ENCODE measurements at regions not wholly inside any gene's neighbourhood (a gene's known extent, or its start where the extent isn't known, plus 50 kb on each side); places are given as distances from the start of the nearest gene placed in this dataset.
"Not testable (repeated sequence)": the region's sequence is repeated elsewhere in the genome, so short reads cannot be mapped to it uniquely, and the experiment has no call there.

DNA sequence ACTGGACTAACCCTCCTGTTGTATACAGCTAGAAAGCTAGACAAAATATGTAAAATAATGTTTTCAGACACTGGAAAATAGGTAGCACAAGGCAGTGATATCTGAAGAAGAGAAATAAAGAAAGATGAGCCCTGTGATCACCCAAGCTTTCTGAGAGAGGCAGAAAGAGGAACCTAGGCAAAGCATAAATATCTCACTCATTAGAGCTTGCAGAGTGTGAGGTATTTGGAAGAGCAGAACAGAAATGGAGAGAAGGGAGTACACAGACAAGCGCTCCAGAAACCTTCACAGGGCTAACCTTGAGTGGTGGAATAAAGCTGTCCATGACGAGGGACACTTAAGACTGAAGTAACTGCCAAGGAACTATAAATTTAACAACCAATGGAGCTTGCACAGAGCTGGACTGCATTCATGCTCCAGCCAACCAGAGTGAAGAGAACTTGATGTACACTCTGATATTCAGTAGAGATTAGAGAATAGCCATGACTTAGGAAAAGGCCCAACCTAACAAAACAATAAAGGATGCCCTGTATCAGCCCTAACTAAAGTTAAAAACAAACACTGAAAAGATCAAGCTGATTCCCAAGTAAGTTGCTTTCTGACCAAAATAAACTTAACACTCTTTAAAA lies 280.9 kb upstream of the STXBP5 start:
- TF ChIP-seq, protein P1, sequence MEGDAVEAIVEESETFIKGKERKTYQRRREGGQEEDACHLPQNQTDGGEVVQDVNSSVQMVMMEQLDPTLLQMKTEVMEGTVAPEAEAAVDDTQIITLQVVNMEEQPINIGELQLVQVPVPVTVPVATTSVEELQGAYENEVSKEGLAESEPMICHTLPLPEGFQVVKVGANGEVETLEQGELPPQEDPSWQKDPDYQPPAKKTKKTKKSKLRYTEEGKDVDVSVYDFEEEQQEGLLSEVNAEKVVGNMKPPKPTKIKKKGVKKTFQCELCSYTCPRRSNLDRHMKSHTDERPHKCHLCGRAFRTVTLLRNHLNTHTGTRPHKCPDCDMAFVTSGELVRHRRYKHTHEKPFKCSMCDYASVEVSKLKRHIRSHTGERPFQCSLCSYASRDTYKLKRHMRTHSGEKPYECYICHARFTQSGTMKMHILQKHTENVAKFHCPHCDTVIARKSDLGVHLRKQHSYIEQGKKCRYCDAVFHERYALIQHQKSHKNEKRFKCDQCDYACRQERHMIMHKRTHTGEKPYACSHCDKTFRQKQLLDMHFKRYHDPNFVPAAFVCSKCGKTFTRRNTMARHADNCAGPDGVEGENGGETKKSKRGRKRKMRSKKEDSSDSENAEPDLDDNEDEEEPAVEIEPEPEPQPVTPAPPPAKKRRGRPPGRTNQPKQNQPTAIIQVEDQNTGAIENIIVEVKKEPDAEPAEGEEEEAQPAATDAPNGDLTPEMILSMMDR (IDR thresholded peaks at IDR 0.05; ENCODE audit: low read depth, low read length), result no peak
- no peak overlapping the region for H3K4me3 ChIP-seq (ENCODE audit: low read depth, low read length)

DNA sequence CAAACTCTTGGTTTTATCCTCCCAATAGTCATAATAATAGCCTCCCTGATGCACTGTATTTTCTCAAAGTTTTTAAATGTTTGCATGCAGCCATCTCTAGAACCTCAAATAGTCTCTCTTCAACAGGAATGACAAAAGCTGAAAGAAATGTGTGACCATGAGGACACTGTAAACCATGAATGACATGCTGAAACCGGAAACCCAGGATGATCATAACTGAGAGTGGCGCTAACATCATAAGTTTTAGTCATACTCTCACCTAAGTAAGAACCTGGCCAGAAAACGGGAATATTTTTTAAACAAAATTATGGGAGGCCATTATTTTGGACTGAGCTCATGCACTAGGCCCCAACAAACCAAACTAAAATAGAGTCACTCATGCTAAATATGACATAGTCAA lies 278.4 kb upstream of the STXBP5 start:
- TF ChIP-seq, protein P1 (IDR thresholded peaks at IDR 0.05; ENCODE audit: low read depth, low read length), result no peak
- H3K4me3 ChIP-seq (ENCODE audit: low read depth, low read length), result no peak overlapping the region

DNA sequence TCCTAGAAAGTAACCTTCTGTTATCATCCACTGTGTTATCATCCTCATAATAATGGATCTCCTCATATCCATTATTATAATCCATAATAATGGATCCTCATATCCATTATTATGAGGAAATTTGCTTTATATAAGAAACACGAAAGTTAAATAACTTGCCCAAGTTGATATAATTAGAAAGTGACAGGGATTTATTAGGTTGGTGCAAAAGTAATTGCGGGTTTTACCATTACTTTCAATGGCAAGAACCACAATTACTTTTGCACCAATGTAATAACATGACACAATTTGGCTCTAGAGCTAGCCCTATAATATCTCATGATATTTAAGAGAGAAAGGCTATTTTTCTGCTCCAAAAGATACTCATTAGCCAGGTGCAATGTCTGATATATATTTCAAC lies 275.7 kb upstream of the STXBP5 start:
- no peak overlapping the region for H3K4me3 ChIP-seq (ENCODE audit: low read depth, low read length)
- TF ChIP-seq, protein P1 (IDR thresholded peaks at IDR 0.05; ENCODE audit: low read depth, low read length), result no peak

DNA sequence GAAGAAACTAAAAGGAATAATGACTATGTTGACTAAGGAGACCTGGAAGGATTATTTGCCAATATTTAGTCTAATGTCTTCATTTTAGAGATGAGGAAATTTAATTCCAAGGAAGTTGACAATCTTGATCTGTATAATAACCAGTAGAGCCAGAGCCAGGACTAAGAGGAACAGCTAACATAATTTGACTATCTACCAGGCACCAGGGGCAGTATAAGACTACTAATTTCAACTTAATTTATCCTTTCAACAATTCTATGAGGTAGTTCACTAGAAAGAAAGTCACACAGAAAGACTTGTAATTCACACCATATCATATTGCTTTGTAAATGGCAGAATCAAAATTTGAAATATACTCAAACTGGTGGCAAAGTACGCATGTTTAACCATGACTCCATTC lies 273.0 kb upstream of the STXBP5 start:
- H3K4me3 ChIP-seq (ENCODE audit: low read depth, low read length), result no peak overlapping the region
- TF ChIP-seq, protein P1 (IDR thresholded peaks at IDR 0.05; ENCODE audit: low read depth, low read length), result no peak

DNA sequence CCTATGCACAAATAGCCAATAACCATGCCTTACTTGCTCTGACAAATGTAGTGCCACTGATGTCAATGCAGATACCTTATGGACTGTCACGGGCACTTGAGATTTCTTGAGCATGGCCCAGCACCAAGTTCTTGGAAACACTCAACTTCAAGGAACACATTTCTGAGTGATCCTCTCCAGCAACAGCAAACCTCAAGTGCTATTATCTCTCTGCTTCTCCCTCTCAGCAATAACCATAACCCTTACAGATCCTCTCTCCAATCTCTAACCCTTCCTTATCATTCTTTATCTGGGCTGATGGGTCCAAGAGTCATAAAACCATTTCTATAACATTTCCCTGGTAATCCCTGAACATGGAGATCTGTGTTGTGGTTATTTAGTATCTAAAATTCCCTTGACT lies 266.9 kb upstream of the STXBP5 start:
- TF ChIP-seq, protein P1 (IDR thresholded peaks at IDR 0.05; ENCODE audit: low read depth, low read length), result no peak
- H3K4me3 ChIP-seq (ENCODE audit: low read depth, low read length), result no peak overlapping the region

DNA sequence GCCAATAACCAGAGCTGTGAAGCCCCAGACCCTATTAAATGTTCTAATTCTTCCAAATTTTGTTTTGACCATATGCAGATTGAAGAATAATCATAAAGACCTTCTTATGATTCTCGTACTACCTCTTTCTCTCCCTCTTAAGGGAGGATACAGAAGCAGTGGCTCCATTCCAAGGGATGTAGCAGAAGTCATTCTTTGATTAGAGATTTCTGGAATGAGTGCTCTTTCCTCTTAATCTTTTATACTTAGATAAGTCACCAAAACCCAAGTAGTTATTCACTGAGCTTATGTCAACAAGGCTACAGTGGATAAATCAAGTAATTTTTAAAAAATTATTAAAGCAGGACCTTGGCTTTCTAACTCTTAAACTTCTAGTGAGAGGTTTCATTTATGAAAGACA lies 266.0 kb upstream of the STXBP5 start:
- TF ChIP-seq, protein P1 (IDR thresholded peaks at IDR 0.05; ENCODE audit: low read depth, low read length), result no peak
- H3K4me3 ChIP-seq (ENCODE audit: low read depth, low read length), result no peak overlapping the region

- not testable (repeated sequence) for H3K4me3 ChIP-seq (ENCODE audit: low read depth, low read length)
These were observed 264.8 kb upstream of the STXBP5 start for GRCh38 chr6:146939456-146939855.

GRCh38 chr6:146943664-146944063 lies 260.6 kb upstream of the STXBP5 start:
- no peak overlapping the region for H3K4me3 ChIP-seq (ENCODE audit: low read depth, low read length)
- TF ChIP-seq, protein P1 (IDR thresholded peaks at IDR 0.05; ENCODE audit: low read depth, low read length), result no peak

Data from WI38 (cell line).